ENCODE measurements at regions not wholly inside any gene's neighbourhood (a gene's known extent, or its start where the extent isn't known, plus 50 kb on each side); places are given as distances from the start of the nearest gene placed in this dataset.

DNA sequence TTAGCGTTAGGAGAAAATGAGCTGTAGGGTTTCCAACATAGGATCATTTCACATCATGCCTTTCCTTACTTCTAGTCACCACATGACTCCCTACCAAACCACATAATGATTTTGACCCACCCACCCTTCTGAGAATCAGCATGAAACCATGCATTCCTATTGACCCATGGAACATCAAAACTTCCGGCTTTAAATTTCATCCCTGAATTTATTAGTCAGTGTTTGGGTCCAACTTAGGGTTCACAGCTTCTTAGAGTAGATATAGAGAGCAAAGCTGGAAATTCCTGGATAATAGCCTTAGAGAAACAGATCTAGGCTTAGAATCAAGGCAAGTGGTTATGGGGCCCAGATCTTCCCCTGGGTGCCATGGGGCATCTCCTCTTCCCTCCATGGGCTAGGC, 162.6 kb downstream of the TOX3 start (continued):
- TF ChIP-seq, protein P1, sequence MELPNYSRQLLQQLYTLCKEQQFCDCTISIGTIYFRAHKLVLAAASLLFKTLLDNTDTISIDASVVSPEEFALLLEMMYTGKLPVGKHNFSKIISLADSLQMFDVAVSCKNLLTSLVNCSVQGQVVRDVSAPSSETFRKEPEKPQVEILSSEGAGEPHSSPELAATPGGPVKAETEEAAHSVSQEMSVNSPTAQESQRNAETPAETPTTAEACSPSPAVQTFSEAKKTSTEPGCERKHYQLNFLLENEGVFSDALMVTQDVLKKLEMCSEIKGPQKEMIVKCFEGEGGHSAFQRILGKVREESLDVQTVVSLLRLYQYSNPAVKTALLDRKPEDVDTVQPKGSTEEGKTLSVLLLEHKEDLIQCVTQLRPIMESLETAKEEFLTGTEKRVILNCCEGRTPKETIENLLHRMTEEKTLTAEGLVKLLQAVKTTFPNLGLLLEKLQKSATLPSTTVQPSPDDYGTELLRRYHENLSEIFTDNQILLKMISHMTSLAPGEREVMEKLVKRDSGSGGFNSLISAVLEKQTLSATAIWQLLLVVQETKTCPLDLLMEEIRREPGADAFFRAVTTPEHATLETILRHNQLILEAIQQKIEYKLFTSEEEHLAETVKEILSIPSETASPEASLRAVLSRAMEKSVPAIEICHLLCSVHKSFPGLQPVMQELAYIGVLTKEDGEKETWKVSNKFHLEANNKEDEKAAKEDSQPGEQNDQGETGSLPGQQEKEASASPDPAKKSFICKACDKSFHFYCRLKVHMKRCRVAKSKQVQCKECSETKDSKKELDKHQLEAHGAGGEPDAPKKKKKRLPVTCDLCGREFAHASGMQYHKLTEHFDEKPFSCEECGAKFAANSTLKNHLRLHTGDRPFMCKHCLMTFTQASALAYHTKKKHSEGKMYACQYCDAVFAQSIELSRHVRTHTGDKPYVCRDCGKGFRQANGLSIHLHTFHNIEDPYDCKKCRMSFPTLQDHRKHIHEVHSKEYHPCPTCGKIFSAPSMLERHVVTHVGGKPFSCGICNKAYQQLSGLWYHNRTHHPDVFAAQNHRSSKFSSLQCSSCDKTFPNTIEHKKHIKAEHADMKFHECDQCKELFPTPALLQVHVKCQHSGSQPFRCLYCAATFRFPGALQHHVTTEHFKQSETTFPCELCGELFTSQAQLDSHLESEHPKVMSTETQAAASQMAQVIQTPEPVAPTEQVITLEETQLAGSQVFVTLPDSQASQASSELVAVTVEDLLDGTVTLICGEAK (IDR thresholded peaks at IDR 0.05): no peak
- TF ChIP-seq, protein P1 (CRISPR knock-in tag; IDR thresholded peaks at IDR 0.05): no peak
- TF ChIP-seq TBX3 (IDR thresholded peaks at IDR 0.05; ENCODE audit: borderline replicate concordance) (no peak), HOXA7 (CRISPR knock-in tag; IDR thresholded peaks at IDR 0.05) (no peak), ETV5 (CRISPR knock-in tag; IDR thresholded peaks at IDR 0.05; ENCODE audit: borderline replicate concordance) (peak; percentile 60; the same call in 1 of the 2 replicates), NR2F6 (IDR thresholded peaks at IDR 0.05) (no peak), NR2F6 (CRISPR knock-in tag; IDR thresholded peaks at IDR 0.05) (no peak), ZNF333 (CRISPR knock-in tag; IDR thresholded peaks at IDR 0.05; ENCODE audit: borderline replicate concordance) (no peak), ZNF282 (IDR thresholded peaks at IDR 0.05; ENCODE audit: partially characterized antibody) (no peak), SOX13 (IDR thresholded peaks at IDR 0.05) (no peak), SOX13 (CRISPR knock-in tag; conservative IDR thresholded peaks at IDR 0.05 in 1 of 2, IDR thresholded peaks at IDR 0.05 in 1 of 2) (peak in 1 of 2 experiments; percentile 23; a peak in 1 of 4 replicates), ADNP (CRISPR knock-in tag; IDR thresholded peaks at IDR 0.05) (no peak), NCOR1 (IDR thresholded peaks at IDR 0.05; ENCODE audit: borderline replicate concordance, low read length) (no peak), TCF7L2 (IDR thresholded peaks at IDR 0.05; ENCODE audit: low read depth, low read length) (no peak), ZC3H13 (CRISPR knock-in tag; IDR thresholded peaks at IDR 0.05) (no peak), SOX5 (CRISPR knock-in tag; IDR thresholded peaks at IDR 0.05; ENCODE audit: borderline replicate concordance) (0 out of 2 replicates have a peak, but pooled peaks have one; percentile 14), EP300 (IDR thresholded peaks at IDR 0.05; ENCODE audit: low read depth in 2 of 2, low read length in 2 of 2) (peak in 1 of 2 experiments; percentile 50; a peak in 1 of 4 replicates), EP300 (CRISPR knock-in tag; IDR thresholded peaks at IDR 0.05; ENCODE audit: borderline replicate concordance) (no peak), BORCS8-MEF2B (CRISPR knock-in tag; IDR thresholded peaks at IDR 0.05) (no peak), MEIS1 (CRISPR knock-in tag; IDR thresholded peaks at IDR 0.05; ENCODE audit: borderline replicate concordance) (no peak)
- TF ChIP-seq, protein P2, sequence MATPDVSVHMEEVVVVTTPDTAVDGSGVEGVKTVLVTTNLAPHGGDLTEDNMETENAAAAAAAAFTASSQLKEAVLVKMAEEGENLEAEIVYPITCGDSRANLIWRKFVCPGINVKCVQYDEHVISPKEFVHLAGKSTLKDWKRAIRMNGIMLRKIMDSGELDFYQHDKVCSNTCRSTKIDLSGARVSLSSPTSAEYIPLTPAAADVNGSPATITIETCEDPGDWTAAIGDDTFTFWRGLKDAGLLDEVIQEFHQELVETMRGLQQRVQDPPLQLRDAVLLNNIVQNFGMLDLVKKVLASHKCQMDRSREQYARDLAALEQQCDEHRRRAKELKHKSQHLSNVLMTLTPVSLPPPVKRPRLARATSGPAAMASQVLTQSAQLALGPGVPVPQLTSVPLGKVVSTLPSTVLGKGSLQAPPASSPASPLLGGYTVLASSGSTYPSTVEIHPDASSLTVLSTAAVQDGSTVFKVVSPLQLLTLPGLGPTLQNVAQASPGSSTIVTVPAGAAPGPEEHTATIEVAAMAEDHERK (CRISPR knock-in tag; IDR thresholded peaks at IDR 0.05; ENCODE audit: low read depth): no peak
- TF ChIP-seq, protein P3, sequence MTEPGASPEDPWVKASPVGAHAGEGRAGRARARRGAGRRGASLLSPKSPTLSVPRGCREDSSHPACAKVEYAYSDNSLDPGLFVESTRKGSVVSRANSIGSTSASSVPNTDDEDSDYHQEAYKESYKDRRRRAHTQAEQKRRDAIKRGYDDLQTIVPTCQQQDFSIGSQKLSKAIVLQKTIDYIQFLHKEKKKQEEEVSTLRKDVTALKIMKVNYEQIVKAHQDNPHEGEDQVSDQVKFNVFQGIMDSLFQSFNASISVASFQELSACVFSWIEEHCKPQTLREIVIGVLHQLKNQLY (CRISPR knock-in tag; IDR thresholded peaks at IDR 0.05): no peak
